ENCODE measurements at regions not wholly inside any gene's neighbourhood (a gene's known extent, or its start where the extent isn't known, plus 50 kb on each side); places are given as distances from the start of the nearest gene placed in this dataset.

DNA sequence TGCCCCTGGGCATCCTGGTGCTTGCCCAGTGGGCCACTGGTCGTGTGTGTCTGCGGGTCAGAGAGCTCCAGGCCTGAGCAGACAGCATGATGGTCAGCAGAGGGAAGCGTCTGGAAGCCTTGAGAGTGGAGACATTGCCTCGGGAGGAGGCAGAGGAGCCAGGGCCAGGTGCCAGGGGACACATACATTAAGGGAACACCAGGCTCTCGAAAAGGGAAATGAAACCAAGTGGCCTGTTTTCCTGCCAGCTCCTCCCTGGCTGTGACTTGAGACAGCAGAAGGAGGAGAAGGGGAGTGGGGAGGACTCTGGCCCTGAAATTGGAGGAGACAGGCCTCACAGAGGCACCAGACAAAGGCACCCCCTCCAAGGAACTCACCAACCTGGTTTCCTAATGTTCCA is 62.4 kb upstream of the LRP8 start:
- TF ChIP-seq CTCF (IDR thresholded peaks at IDR 0.05; ENCODE audit: insufficient read depth, low read length, poor library complexity, severe bottlenecking) (no peak), EZH2phosphoT487 (conservative IDR thresholded peaks at IDR 0.05; ENCODE audit: low read length) (no peak)
